ENCODE measurements at regions not wholly inside any gene's neighbourhood (a gene's known extent, or its start where the extent isn't known, plus 50 kb on each side); places are given as distances from the start of the nearest gene placed in this dataset.

DNA sequence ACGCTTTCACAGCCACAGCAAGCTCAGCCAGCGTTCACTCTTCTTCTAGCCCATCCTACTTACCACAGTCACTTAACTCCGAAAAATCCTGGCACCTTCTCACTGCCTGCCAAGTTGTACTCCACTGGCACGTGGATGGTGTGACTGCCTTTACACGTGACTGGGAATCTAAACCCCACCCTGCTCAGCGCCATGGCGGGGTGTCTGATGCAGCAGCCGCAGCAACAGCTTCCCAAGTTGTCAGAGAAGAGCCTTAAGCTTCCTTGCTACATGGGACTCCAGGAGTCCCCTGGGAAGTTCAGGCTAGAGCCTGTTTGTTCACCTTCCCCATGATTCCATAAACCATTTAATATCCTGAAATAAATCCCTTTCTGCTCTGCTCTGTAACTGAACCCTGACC is 61.9 kb upstream of the FOXC1 start:
- H3K9me2 ChIP-seq (ENCODE audit: insufficient read depth, low read length): no peaks in the 10 kb centered on the region
- H3K36me3 ChIP-seq (ENCODE audit: insufficient read depth, low read length): no peaks in the 10 kb centered on the region
- H3K4me2 ChIP-seq (ENCODE audit: low read length): no peak overlapping the region

DNA sequence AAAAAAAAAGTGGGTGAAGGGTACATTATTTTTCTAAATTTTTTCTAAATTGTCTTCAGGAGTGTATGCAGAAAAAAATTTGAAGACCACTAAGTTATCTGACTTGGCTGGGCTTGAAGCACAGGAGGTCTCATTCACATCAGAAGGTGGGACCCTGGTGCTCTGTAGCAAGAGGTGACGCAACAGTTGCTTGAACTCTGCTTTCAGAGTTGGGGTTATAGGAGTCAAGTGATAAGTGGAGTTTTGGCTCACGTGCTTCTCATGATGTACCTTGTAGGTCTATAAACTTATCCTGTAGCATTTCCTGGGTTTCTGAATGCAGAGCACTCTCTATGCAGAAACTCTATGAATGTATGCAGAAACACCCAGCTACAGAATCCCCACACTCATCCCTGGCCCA is 58.5 kb upstream of the FOXC1 start:
- Histone ChIP-seq H3K9me2 (ENCODE audit: insufficient read depth, low read length) (no peaks in the 10 kb centered on the region), H4K20me1 (ENCODE audit: insufficient read depth, low read length) (no peaks in the 10 kb centered on the region), H3K79me2 (ENCODE audit: insufficient read depth, low read depth, low read length) (no peaks in the 10 kb centered on the region), H3K4me3 (ENCODE audit: low read depth, low read length, poor library complexity, severe bottlenecking) (no peak overlapping the region), H3K27ac (ENCODE audit: low read depth, low read length, poor library complexity, severe bottlenecking) (no peak overlapping the region), H3K4me1 (ENCODE audit: insufficient read depth, low read length, poor library complexity, severe bottlenecking) (no peaks in the 10 kb centered on the region), H3K36me3 (ENCODE audit: insufficient read depth, low read length) (no peaks in the 10 kb centered on the region), H3K4me2 (ENCODE audit: low read length) (no peak overlapping the region), H3K9me3 (ENCODE audit: low read length) (no peaks in the 10 kb centered on the region), H2AFZ (ENCODE audit: low read length) (no peak overlapping the region)
- intact Hi-C loops (cut with micrococcal nuclease; ENCODE audit: unreplicated experiment): no loop called here
- ChIA-PET CTCF (ENCODE audit: unreplicated experiment) (no interaction called here), POLR2A (interaction anchor here (0.6 kb wide), 1 partner anchor 1244 kb away, joined by 3 read pairs; no protein-coding TSS in a partner anchor)
- no peak for DNase-seq (ENCODE audit: low spot score)
- no peak for TF ChIP-seq EZH2phosphoT487 (IDR thresholded peaks at IDR 0.05; ENCODE audit: borderline replicate concordance, low read depth, low read length)
- TF ChIP-seq, protein P1, sequence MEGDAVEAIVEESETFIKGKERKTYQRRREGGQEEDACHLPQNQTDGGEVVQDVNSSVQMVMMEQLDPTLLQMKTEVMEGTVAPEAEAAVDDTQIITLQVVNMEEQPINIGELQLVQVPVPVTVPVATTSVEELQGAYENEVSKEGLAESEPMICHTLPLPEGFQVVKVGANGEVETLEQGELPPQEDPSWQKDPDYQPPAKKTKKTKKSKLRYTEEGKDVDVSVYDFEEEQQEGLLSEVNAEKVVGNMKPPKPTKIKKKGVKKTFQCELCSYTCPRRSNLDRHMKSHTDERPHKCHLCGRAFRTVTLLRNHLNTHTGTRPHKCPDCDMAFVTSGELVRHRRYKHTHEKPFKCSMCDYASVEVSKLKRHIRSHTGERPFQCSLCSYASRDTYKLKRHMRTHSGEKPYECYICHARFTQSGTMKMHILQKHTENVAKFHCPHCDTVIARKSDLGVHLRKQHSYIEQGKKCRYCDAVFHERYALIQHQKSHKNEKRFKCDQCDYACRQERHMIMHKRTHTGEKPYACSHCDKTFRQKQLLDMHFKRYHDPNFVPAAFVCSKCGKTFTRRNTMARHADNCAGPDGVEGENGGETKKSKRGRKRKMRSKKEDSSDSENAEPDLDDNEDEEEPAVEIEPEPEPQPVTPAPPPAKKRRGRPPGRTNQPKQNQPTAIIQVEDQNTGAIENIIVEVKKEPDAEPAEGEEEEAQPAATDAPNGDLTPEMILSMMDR (conservative IDR thresholded peaks at IDR 0.05; ENCODE audit: low read length): no peak
- BruUV-seq (replicated peaks): no TSS peak

More for the DNA sequence above, 61.9 kb upstream of the FOXC1 start:
- intact Hi-C loops (cut with micrococcal nuclease; ENCODE audit: unreplicated experiment): no loop called here
- DNase-seq (ENCODE audit: low spot score): no peak
- H3K27ac ChIP-seq (ENCODE audit: low read depth, low read length, poor library complexity, severe bottlenecking): no peak overlapping the region
- ChIA-PET CTCF (ENCODE audit: unreplicated experiment) (no interaction called here), POLR2A (no interaction called here)
- no peaks in the 10 kb centered on the region for H4K20me1 ChIP-seq (ENCODE audit: insufficient read depth, low read length)
- no peaks in the 10 kb centered on the region for H3K4me1 ChIP-seq (ENCODE audit: insufficient read depth, low read length, poor library complexity, severe bottlenecking)
- no peak overlapping the region for H2AFZ ChIP-seq (ENCODE audit: low read length)
- no TSS peak for BruUV-seq (replicated peaks)
- H3K9me3 ChIP-seq (ENCODE audit: low read length): no peaks in the 10 kb centered on the region
- H3K79me2 ChIP-seq (ENCODE audit: insufficient read depth, low read depth, low read length): no peaks in the 10 kb centered on the region
- no peak overlapping the region for H3K4me3 ChIP-seq (ENCODE audit: low read depth, low read length, poor library complexity, severe bottlenecking)
- TF ChIP-seq EZH2phosphoT487 (IDR thresholded peaks at IDR 0.05; ENCODE audit: borderline replicate concordance, low read depth, low read length): no peak
- TF ChIP-seq, protein P1 (conservative IDR thresholded peaks at IDR 0.05; ENCODE audit: low read length): no peak

DNA sequence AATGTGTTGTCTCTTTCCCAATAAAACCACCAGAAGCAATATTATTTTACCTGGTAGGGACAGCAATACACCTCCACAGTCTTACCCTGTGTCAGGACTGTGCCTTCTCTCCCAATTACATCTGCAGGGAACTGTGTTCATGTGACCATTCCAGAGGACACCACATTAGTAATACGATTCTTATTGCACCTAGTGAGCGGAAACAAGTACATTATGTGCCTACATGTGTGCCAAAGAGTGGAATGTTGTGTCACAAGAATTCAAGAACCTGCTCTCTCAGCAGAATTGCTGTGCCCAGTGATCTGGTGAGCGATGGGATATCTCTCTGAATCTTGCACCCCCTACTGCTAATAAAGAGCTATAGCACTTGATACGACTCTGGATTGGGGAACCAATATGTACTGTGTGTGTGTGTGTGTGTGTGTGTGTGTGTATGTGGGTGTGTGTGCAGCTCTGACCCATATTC is 57.4 kb upstream of the FOXC1 start:
- no peaks in the 10 kb centered on the region for H3K36me3 ChIP-seq (ENCODE audit: insufficient read depth, low read length)
- intact Hi-C loops (cut with micrococcal nuclease; ENCODE audit: unreplicated experiment): no loop called here
- TF ChIP-seq, protein P1 (conservative IDR thresholded peaks at IDR 0.05; ENCODE audit: low read length): peak; percentile 60
- no peak for TF ChIP-seq EZH2phosphoT487 (IDR thresholded peaks at IDR 0.05; ENCODE audit: borderline replicate concordance, low read depth, low read length)
- ChIA-PET CTCF (ENCODE audit: unreplicated experiment) (no interaction called here), POLR2A (no interaction called here)
- no peaks in the 10 kb centered on the region for H3K4me1 ChIP-seq (ENCODE audit: insufficient read depth, low read length, poor library complexity, severe bottlenecking)
- H3K4me3 ChIP-seq (ENCODE audit: low read depth, low read length, poor library complexity, severe bottlenecking): no peak overlapping the region
- no peak overlapping the region for H2AFZ ChIP-seq (ENCODE audit: low read length)
- H4K20me1 ChIP-seq (ENCODE audit: insufficient read depth, low read length): no peaks in the 10 kb centered on the region
- peak; percentile 4 for DNase-seq (ENCODE audit: low spot score)
- no peak overlapping the region for H3K27ac ChIP-seq (ENCODE audit: low read depth, low read length, poor library complexity, severe bottlenecking)
- BruUV-seq (replicated peaks): no TSS peak
- no peaks in the 10 kb centered on the region for H3K79me2 ChIP-seq (ENCODE audit: insufficient read depth, low read depth, low read length)
- no peaks in the 10 kb centered on the region for H3K9me3 ChIP-seq (ENCODE audit: low read length)
- no peak overlapping the region for H3K4me2 ChIP-seq (ENCODE audit: low read length)
- H3K9me2 ChIP-seq (ENCODE audit: insufficient read depth, low read length): no peaks in the 10 kb centered on the region
